Neural crest cell (in vitro differentiated cells): ENCODE measurements at regions not wholly inside any gene's neighbourhood (a gene's known extent, or its start where the extent isn't known, plus 50 kb on each side); places are given as distances from the start of the nearest gene placed in this dataset.

Experiments
- DNase-seq: peaks from one replicate; pipeline ENCODE4 v3.0.0; 2021; ENCODE audit warnings: low read depth, mixed read lengths, low spot score
- H3K27ac Mint-ChIP-seq: one replicate; pipeline ENCODE4 v1.8.0; 2021; ENCODE audit warnings: mild to moderate bottlenecking, mixed read lengths; ENCODE audit not compliant: unreplicated experiment
- H3K27me3 Mint-ChIP-seq: 2 replicates; pipeline ENCODE4 v1.8.0; 2021; ENCODE audit warnings: low read depth, mild to moderate bottlenecking, mixed read lengths
- H3K36me3 Mint-ChIP-seq: 2 replicates; pipeline ENCODE4 v1.8.0; 2021; ENCODE audit warnings: low read depth, mild to moderate bottlenecking, mixed read lengths
- H3K4me1 Mint-ChIP-seq: 2 replicates; pipeline ENCODE4 v1.8.0; 2021; ENCODE audit warnings: mixed read lengths
- H3K4me3 Mint-ChIP-seq: one replicate; pipeline ENCODE4 v1.8.0; 2021; ENCODE audit warnings: mild to moderate bottlenecking, mixed read lengths
- H3K9me3 Mint-ChIP-seq: 2 replicates; pipeline ENCODE4 v1.8.0; 2021; ENCODE audit warnings: mixed read lengths
- TF ChIP-seq, protein P1 (sequence below): fragments of 200-600 bp; sonication (generic); conservative IDR thresholded peaks from 2 replicates; pipeline ENCODE4 v1.5.0; 2021; ENCODE audit warnings: antibody characterized with exemption, mild to moderate bottlenecking

- H3K36me3 Mint-ChIP-seq, result no peaks in the 10 kb centered on the region
- peaks cover 4% of the 10 kb centered on the region for H3K4me1 Mint-ChIP-seq
- H3K27me3 Mint-ChIP-seq, result no peaks in the 10 kb centered on the region
- no peak overlapping the region for H3K4me3 Mint-ChIP-seq
- DNase-seq, result no peak
- H3K27ac Mint-ChIP-seq, result no peak overlapping the region
- no peaks in the 10 kb centered on the region for H3K9me3 Mint-ChIP-seq
- TF ChIP-seq, protein P1, sequence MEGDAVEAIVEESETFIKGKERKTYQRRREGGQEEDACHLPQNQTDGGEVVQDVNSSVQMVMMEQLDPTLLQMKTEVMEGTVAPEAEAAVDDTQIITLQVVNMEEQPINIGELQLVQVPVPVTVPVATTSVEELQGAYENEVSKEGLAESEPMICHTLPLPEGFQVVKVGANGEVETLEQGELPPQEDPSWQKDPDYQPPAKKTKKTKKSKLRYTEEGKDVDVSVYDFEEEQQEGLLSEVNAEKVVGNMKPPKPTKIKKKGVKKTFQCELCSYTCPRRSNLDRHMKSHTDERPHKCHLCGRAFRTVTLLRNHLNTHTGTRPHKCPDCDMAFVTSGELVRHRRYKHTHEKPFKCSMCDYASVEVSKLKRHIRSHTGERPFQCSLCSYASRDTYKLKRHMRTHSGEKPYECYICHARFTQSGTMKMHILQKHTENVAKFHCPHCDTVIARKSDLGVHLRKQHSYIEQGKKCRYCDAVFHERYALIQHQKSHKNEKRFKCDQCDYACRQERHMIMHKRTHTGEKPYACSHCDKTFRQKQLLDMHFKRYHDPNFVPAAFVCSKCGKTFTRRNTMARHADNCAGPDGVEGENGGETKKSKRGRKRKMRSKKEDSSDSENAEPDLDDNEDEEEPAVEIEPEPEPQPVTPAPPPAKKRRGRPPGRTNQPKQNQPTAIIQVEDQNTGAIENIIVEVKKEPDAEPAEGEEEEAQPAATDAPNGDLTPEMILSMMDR, result no peak
Observed at GRCh38 chr10:44832595-44833390, 78.3 kb upstream of the TMEM72 start.

- Mint-ChIP-seq H3K9me3 (no peaks in the 10 kb centered on the region), H3K27me3 (no peaks in the 10 kb centered on the region), H3K4me3 (no peak overlapping the region), H3K27ac (no peak overlapping the region), H3K36me3 (no peaks in the 10 kb centered on the region), H3K4me1 (no peaks in the 10 kb centered on the region)
- TF ChIP-seq, protein P1, result no peak
- DNase-seq, result no peak
Observed at GRCh38 chr10:44834131-44834530, 77.0 kb upstream of the TMEM72 start.

- DNase-seq, result no peak
- no peaks in the 10 kb centered on the region for H3K36me3 Mint-ChIP-seq
- H3K4me1 Mint-ChIP-seq, result no peaks in the 10 kb centered on the region
- H3K27ac Mint-ChIP-seq, result no peak overlapping the region
- H3K4me3 Mint-ChIP-seq, result no peak overlapping the region
- H3K9me3 Mint-ChIP-seq, result no peaks in the 10 kb centered on the region
- TF ChIP-seq, protein P1, result no peak
- no peaks in the 10 kb centered on the region for H3K27me3 Mint-ChIP-seq
Observed at GRCh38 chr10:44835300-44835699, 75.8 kb upstream of the TMEM72 start.

GRCh38 chr10:44843484-44843883 lies 67.7 kb upstream of the TMEM72 start:
- Mint-ChIP-seq H3K27me3 (no peaks in the 10 kb centered on the region), H3K27ac (no peak overlapping the region), H3K36me3 (no peaks in the 10 kb centered on the region), H3K4me3 (no peak overlapping the region), H3K4me1 (no peaks in the 10 kb centered on the region), H3K9me3 (no peaks in the 10 kb centered on the region)
- TF ChIP-seq, protein P1, result no peak
- DNase-seq, result no peak

GRCh38 chr10:44845361-44846175 lies 65.6 kb upstream of the TMEM72 start:
- H3K36me3 Mint-ChIP-seq, result no peaks in the 10 kb centered on the region
- H3K4me1 Mint-ChIP-seq, result no peaks in the 10 kb centered on the region
- H3K9me3 Mint-ChIP-seq, result no peaks in the 10 kb centered on the region
- no peak overlapping the region for H3K4me3 Mint-ChIP-seq
- no peaks in the 10 kb centered on the region for H3K27me3 Mint-ChIP-seq
- TF ChIP-seq, protein P1, result no peak
- H3K27ac Mint-ChIP-seq, result no peak overlapping the region
- no peak for DNase-seq
